HEK293T (cell line): ENCODE measurements at regions not wholly inside any gene's neighbourhood (a gene's known extent, or its start where the extent isn't known, plus 50 kb on each side); places are given as distances from the start of the nearest gene placed in this dataset.
"Not testable (repeated sequence)": the region's sequence is repeated elsewhere in the genome, so short reads cannot be mapped to it uniquely, and the experiment has no call there.

Source experiments
- CTCF ChIA-PET: fragments of 350-600 bp; formaldehyde crosslinking; extraction: SDS; loops from one replicate; lab custom pipeline; 2021; ENCODE audit warnings: antibody characterized with exemption, inconsistent platforms; lab: Yijun Ruan, JAX
- POLR2A ChIA-PET: fragments of 350-600 bp; formaldehyde crosslinking; extraction: SDS; loops from one replicate; lab custom pipeline; 2020; ENCODE audit warnings: antibody characterized with exemption, inconsistent platforms; lab: Yijun Ruan, JAX
- DNase-seq: peaks from one replicate; pipeline ENCODE4 v3.0.0; 2012; ENCODE audit warnings: mixed read lengths; ENCODE audit errors: extremely low spot score
- ARNT ChIP-seq: fragments of 450-650 bp; IDR thresholded peaks from 2 replicates; pipeline ENCODE4 v1.6.1; 2017; ENCODE audit warnings: mild to moderate bottlenecking
- BHLHE40 ChIP-seq: fragments of 450-650 bp; IDR thresholded peaks from 2 replicates; pipeline ENCODE4 v1.6.1; 2016; ENCODE audit warnings: mild to moderate bottlenecking, moderate library complexity, borderline replicate concordance
- CTBP1 ChIP-seq: fragments of 450-650 bp; IDR thresholded peaks from 2 replicates; pipeline ENCODE4 v1.6.1; 2016; ENCODE audit warnings: borderline replicate concordance
- ELF4 ChIP-seq: fragments of 450-650 bp; IDR thresholded peaks from 2 replicates; pipeline ENCODE4 v1.6.1; 2017; ENCODE audit warnings: antibody characterized with exemption
- FOXA1 ChIP-seq: fragments of 450-650 bp; IDR thresholded peaks from 2 replicates; pipeline ENCODE4 v1.6.1; 2016; ENCODE audit warnings: mild to moderate bottlenecking
- FOXK2 ChIP-seq: fragments of 450-650 bp; IDR thresholded peaks from 2 replicates; pipeline ENCODE4 v1.6.1; 2016; ENCODE audit warnings: mild to moderate bottlenecking
- FOXM1 ChIP-seq: fragments of 450-650 bp; IDR thresholded peaks from 2 replicates; pipeline ENCODE4 v1.6.1; 2017; ENCODE audit warnings: mild to moderate bottlenecking, borderline replicate concordance
- HDGF ChIP-seq: fragments of 450-650 bp; IDR thresholded peaks from 2 replicates; pipeline ENCODE4 v1.6.1; 2017; ENCODE audit warnings: antibody characterized with exemption, borderline replicate concordance
- L3MBTL2 ChIP-seq: fragments of 450-650 bp; conservative IDR thresholded peaks from 2 replicates; pipeline ENCODE4 v1.6.1; 2016; ENCODE audit warnings: mild to moderate bottlenecking
- LEF1 ChIP-seq: fragments of 450-650 bp; IDR thresholded peaks from 2 replicates; pipeline ENCODE4 v1.6.1; 2017; ENCODE audit warnings: mild to moderate bottlenecking, borderline replicate concordance
- NFRKB ChIP-seq: fragments of 450-650 bp; IDR thresholded peaks from 2 replicates; pipeline ENCODE4 v1.6.1; 2016; ENCODE audit warnings: mild to moderate bottlenecking, moderate library complexity
- SP1 ChIP-seq: fragments of 450-650 bp; IDR thresholded peaks from 2 replicates; pipeline ENCODE4 v1.6.1; 2017
- SUZ12 ChIP-seq: fragments of 450-650 bp; IDR thresholded peaks from 2 replicates; pipeline ENCODE4 v1.6.1; 2016; ENCODE audit warnings: mild to moderate bottlenecking
- TARDBP ChIP-seq: fragments of 450-650 bp; IDR thresholded peaks from 2 replicates; pipeline ENCODE4 v1.6.1; 2016
- ZNF384 ChIP-seq: fragments of 450-650 bp; IDR thresholded peaks from 2 replicates; pipeline ENCODE4 v1.6.1; 2016
- TF ChIP-seq, protein P1 (sequence below): fragments of 450-650 bp; IDR thresholded peaks from 2 replicates; pipeline ENCODE4 v1.6.1; 2016

GRCh38 chr16:47876511-47876910 is 279.3 kb downstream of the ABCC12 start:
- no peak for TF ChIP-seq ARNT
- no peak for TF ChIP-seq ELF4
- no peak for DNase-seq
- ChIA-PET POLR2A (no interaction called here), CTCF (interaction anchor here (0.6 kb wide), 1 partner anchor 734 kb away, joined by 4 read pairs; no protein-coding TSS in a partner anchor)

- CTCF ChIA-PET, result interaction anchor here (0.7 kb wide), 1 partner anchor 526 kb away, joined by 3 read pairs; no protein-coding TSS in a partner anchor
- POLR2A ChIA-PET, result no interaction called here
- DNase-seq, result peak; percentile 20
Observed at GRCh38 chr16:47873434-47873833, 282.4 kb downstream of the ABCC12 start.

DNA sequence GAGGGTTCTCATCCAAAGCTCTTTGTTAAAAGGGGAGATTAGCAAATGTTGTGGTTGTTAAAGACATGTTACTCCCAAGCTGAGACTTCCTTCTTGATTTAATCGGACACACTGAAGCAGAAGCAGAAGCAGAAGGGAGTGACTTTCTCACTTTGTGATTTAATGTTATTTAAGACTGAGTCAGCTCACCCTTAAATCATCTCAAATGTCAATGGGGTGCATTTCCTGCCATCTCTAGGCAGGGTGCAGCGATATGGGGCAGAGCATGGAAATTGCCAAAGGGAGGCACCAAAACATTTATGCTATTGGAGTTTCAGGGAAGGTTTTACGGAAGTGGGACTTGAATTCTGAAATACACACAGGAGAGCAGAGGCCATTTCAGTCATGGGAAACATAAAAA is 283.6 kb downstream of the ABCC12 start:
- POLR2A ChIA-PET, result no interaction called here
- CTCF ChIA-PET, result no interaction called here
- TF ChIP-seq ARNT, result no peak
- no peak for TF ChIP-seq HDGF
- TF ChIP-seq ELF4, result no peak
- TF ChIP-seq FOXM1, result no peak
- no peak for TF ChIP-seq SUZ12
- no peak for TF ChIP-seq FOXK2
- TF ChIP-seq, protein P1, sequence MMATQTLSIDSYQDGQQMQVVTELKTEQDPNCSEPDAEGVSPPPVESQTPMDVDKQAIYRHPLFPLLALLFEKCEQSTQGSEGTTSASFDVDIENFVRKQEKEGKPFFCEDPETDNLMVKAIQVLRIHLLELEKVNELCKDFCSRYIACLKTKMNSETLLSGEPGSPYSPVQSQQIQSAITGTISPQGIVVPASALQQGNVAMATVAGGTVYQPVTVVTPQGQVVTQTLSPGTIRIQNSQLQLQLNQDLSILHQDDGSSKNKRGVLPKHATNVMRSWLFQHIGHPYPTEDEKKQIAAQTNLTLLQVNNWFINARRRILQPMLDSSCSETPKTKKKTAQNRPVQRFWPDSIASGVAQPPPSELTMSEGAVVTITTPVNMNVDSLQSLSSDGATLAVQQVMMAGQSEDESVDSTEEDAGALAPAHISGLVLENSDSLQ, result no peak
- TF ChIP-seq LEF1, result no peak
- TF ChIP-seq SP1, result no peak
- no peak for TF ChIP-seq FOXA1
- no peak for TF ChIP-seq TARDBP
- TF ChIP-seq ZNF384, result no peak
- TF ChIP-seq NFRKB, result no peak
- TF ChIP-seq BHLHE40, result no peak
- TF ChIP-seq CTBP1, result no peak
- no peak for TF ChIP-seq L3MBTL2
- DNase-seq, result no peak

More at GRCh38 chr16:47873434-47873833, 282.4 kb downstream of the ABCC12 start:
- no peak for TF ChIP-seq LEF1
- TF ChIP-seq BHLHE40, result no peak
- TF ChIP-seq TARDBP, result no peak
- TF ChIP-seq ZNF384, result no peak
- TF ChIP-seq ELF4, result no peak
- no peak for TF ChIP-seq L3MBTL2
- TF ChIP-seq NFRKB, result no peak

DNA sequence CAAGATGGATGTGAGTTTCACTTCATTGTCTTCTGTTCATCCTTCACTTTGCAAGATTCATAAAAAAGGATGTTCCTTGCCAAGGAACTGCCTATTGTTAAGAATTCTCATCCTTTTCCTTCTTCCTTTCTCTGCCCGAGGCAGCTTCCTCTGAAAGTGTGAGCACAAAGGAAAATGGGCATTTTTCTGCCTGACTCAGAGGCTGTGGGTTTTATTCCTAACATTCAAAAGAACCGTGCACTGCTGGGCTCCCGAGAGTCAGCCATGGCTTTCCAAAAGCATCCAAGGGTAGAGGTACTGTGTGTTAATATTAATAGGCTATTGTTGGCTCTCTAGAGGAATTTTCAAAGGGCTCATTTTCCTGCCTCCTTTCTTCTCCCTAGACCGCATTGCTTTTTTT is 289.4 kb downstream of the ABCC12 start:
- POLR2A ChIA-PET, result no interaction called here
- TF ChIP-seq CTBP1 (no peak), ELF4 (no peak), L3MBTL2 (no peak), ARNT (no peak), ZNF384 (no peak), FOXK2 (no peak)
- CTCF ChIA-PET, result no interaction called here
- DNase-seq, result no peak

- ChIA-PET CTCF (no interaction called here), POLR2A (no interaction called here)
- TF ChIP-seq SUZ12 (no peak), SP1 (no peak), TARDBP (no peak), ZNF384 (no peak), FOXA1 (no peak), FOXK2 (no peak), HDGF (no peak), LEF1 (no peak), NFRKB (no peak)
- TF ChIP-seq, protein P1, result no peak
- no peak for DNase-seq
Observed at GRCh38 chr16:47865337-47865855, 290.4 kb downstream of the ABCC12 start.

GRCh38 chr16:47864262-47864661 is 291.5 kb downstream of the ABCC12 start:
- CTCF ChIA-PET, DNase-seq, POLR2A ChIA-PET: not testable (repeated sequence)

GRCh38 chr16:47861999-47862398 is 293.8 kb downstream of the ABCC12 start:
- ChIA-PET CTCF (no interaction called here), POLR2A (no interaction called here)
- DNase-seq, result no peak
- TF ChIP-seq HDGF (no peak), FOXK2 (no peak), ARNT (no peak), NFRKB (no peak), ELF4 (no peak), SP1 (no peak), L3MBTL2 (no peak), LEF1 (no peak), ZNF384 (no peak)
